Hepatocyte (in vitro differentiated cells): ENCODE measurements at regions not wholly inside any gene's neighbourhood (a gene's known extent, or its start where the extent isn't known, plus 50 kb on each side); places are given as distances from the start of the nearest gene placed in this dataset.

Experiments
- DNase-seq: peaks from one replicate; pipeline ENCODE4 v3.0.0-alpha.2; 2016; ENCODE audit warnings: low spot score
- H2AFZ ChIP-seq: fragments of 200-600 bp; sonication (generic); 2 replicates; pipeline ENCODE4 v1.6.0; 2016; ENCODE audit warnings: antibody characterized with exemption, mild to moderate bottlenecking
- H3K27ac ChIP-seq: fragments of 200-600 bp; sonication (generic); 2 replicates; pipeline ENCODE4 v1.5.1; 2016; ENCODE audit warnings: mild to moderate bottlenecking
- H3K27me3 ChIP-seq: fragments of 200-600 bp; sonication (generic); 2 replicates; pipeline ENCODE4 v1.6.1; 2016
- H3K36me3 ChIP-seq: fragments of 200-600 bp; sonication (generic); replicated peaks from 2 replicates; pipeline ENCODE4 v1.5.1; 2016; ENCODE audit warnings: low read depth; ENCODE audit not compliant: insufficient read depth
- H3K4me1 ChIP-seq: fragments of 200-600 bp; sonication (generic); 2 replicates; pipeline ENCODE4 v1.5.1; 2016; ENCODE audit warnings: mild to moderate bottlenecking, moderate library complexity; ENCODE audit not compliant: insufficient read depth
- H3K4me2 ChIP-seq: fragments of 200-600 bp; sonication (generic); 2 replicates; pipeline ENCODE4 v1.6.0; 2016
- H3K4me3 ChIP-seq: fragments of 200-600 bp; sonication (generic); 2 replicates; pipeline ENCODE4 v1.5.1; 2016; ENCODE audit warnings: mild to moderate bottlenecking
- H3K79me2 ChIP-seq: fragments of 200-600 bp; sonication (generic); 2 replicates; pipeline ENCODE4 v1.6.0; 2017; ENCODE audit warnings: mild to moderate bottlenecking
- H3K9me2 ChIP-seq: fragments of 200-600 bp; sonication (generic); replicated peaks from 2 replicates; pipeline ENCODE4 v1.6.0; 2017; ENCODE audit warnings: mild to moderate bottlenecking; ENCODE audit not compliant: insufficient read depth
- H3K9me3 ChIP-seq: fragments of 200-600 bp; sonication (generic); 2 replicates; pipeline ENCODE4 v1.5.1; 2016; ENCODE audit warnings: low read depth, mild to moderate bottlenecking
- H4K20me1 ChIP-seq: fragments of 200-600 bp; sonication (generic); 2 replicates; pipeline ENCODE4 v1.6.0; 2016; ENCODE audit warnings: mild to moderate bottlenecking; ENCODE audit not compliant: insufficient read depth, poor library complexity, severe bottlenecking
- EZH2 ChIP-seq: fragments of 200-600 bp; sonication (generic); IDR thresholded peaks from 2 replicates; pipeline ENCODE4 v1.6.1; 2016; ENCODE audit warnings: antibody characterized with exemption, mild to moderate bottlenecking, borderline replicate concordance
- EZH2phosphoT487 ChIP-seq: fragments of 200-600 bp; sonication (generic); IDR thresholded peaks from one replicate; pipeline ENCODE4 v1.6.1; 2018; ENCODE audit warnings: antibody characterized with exemption, mild to moderate bottlenecking, low read depth, moderate library complexity; ENCODE audit not compliant: unreplicated experiment, severe bottlenecking
- WGBS: methylation state at CpG from one replicate; pipeline ENCODE4 v1.1.6; 2016; ENCODE audit warnings: low lambda C conversion rate; ENCODE audit errors: missing lambda C conversion rate; 5-methylcytosine and 5-hydroxymethylcytosine counted together
- TF ChIP-seq, protein P1 (sequence below): fragments of 200-600 bp; sonication (generic); IDR thresholded peaks from 2 replicates; pipeline ENCODE4 v1.5.1; 2016; ENCODE audit warnings: antibody characterized with exemption, mild to moderate bottlenecking; ENCODE audit not compliant: poor library complexity

- Histone ChIP-seq H3K9me2 (no peaks in the 10 kb centered on the region), H3K4me3 (no peak overlapping the region), H3K9me3 (no peaks in the 10 kb centered on the region), H4K20me1 (no peaks in the 10 kb centered on the region), H3K27ac (no peak overlapping the region), H3K4me1 (peaks cover 21% of the 10 kb centered on the region), H3K36me3 (no peaks in the 10 kb centered on the region), H3K79me2 (peaks cover 28% of the 10 kb centered on the region), H3K27me3 (no peaks in the 10 kb centered on the region), H2AFZ (no peak overlapping the region), H3K4me2 (no peak overlapping the region)
- TF ChIP-seq, protein P1, sequence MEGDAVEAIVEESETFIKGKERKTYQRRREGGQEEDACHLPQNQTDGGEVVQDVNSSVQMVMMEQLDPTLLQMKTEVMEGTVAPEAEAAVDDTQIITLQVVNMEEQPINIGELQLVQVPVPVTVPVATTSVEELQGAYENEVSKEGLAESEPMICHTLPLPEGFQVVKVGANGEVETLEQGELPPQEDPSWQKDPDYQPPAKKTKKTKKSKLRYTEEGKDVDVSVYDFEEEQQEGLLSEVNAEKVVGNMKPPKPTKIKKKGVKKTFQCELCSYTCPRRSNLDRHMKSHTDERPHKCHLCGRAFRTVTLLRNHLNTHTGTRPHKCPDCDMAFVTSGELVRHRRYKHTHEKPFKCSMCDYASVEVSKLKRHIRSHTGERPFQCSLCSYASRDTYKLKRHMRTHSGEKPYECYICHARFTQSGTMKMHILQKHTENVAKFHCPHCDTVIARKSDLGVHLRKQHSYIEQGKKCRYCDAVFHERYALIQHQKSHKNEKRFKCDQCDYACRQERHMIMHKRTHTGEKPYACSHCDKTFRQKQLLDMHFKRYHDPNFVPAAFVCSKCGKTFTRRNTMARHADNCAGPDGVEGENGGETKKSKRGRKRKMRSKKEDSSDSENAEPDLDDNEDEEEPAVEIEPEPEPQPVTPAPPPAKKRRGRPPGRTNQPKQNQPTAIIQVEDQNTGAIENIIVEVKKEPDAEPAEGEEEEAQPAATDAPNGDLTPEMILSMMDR: no peak
- TF ChIP-seq EZH2: no peak
- no peak for DNase-seq
Measured at GRCh38 chr14:71591231-71591630, 341.0 kb upstream of the RGS6 start.

GRCh38 chr14:71591929-71592328 lies 340.3 kb upstream of the RGS6 start:
- no peak for DNase-seq
- H3K9me2 ChIP-seq: no peaks in the 10 kb centered on the region

DNA sequence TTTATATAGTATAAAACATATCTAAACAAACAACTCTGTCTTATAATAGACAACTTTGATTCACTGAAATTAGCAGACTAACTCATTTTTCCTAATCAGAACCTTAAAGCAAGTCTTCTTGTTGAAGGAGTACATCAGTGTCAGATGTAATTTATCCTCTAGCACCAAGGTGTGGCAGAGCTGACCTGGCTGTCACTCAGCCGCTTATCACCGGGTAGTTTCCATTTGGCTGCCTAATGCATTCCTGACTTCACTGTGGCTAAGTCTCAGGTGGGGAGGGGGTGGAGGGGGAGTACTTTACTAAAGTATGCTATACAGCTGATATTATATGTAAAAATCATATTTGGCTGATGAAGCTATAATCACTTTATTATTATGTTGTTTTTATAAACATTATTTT lies 339.9 kb upstream of the RGS6 start:
- Histone ChIP-seq H4K20me1 (no peaks in the 10 kb centered on the region), H3K9me2 (no peaks in the 10 kb centered on the region), H2AFZ (no peak overlapping the region), H3K36me3 (no peaks in the 10 kb centered on the region), H3K79me2 (peaks cover 34% of the 10 kb centered on the region), H3K27me3 (no peaks in the 10 kb centered on the region), H3K27ac (peak overlapping the region; percentile 6), H3K9me3 (no peaks in the 10 kb centered on the region), H3K4me3 (no peak overlapping the region), H3K4me2 (no peak overlapping the region), H3K4me1 (peaks cover 16% of the 10 kb centered on the region)
- TF ChIP-seq, protein P1: no peak
- TF ChIP-seq EZH2phosphoT487: no peak
- no peak for TF ChIP-seq EZH2
- 40% methylated on average over 2 of the region's 2 CpGs for WGBS
- peak; percentile 29 for DNase-seq

More at GRCh38 chr14:71591929-71592328, 340.3 kb upstream of the RGS6 start:
- no peak overlapping the region for H3K4me2 ChIP-seq
- 63% methylated on average over 1 of the region's 1 CpG for WGBS
- H3K27ac ChIP-seq: peak overlapping the region; percentile 6
- H3K4me3 ChIP-seq: no peak overlapping the region
- TF ChIP-seq EZH2phosphoT487 (no peak), EZH2 (no peak)
- TF ChIP-seq, protein P1: no peak
- H4K20me1 ChIP-seq: no peaks in the 10 kb centered on the region
- no peaks in the 10 kb centered on the region for H3K36me3 ChIP-seq
- no peaks in the 10 kb centered on the region for H3K9me3 ChIP-seq
- H3K79me2 ChIP-seq: peaks cover 31% of the 10 kb centered on the region
- no peak overlapping the region for H2AFZ ChIP-seq
- H3K27me3 ChIP-seq: no peaks in the 10 kb centered on the region
- peaks cover 16% of the 10 kb centered on the region for H3K4me1 ChIP-seq

DNA sequence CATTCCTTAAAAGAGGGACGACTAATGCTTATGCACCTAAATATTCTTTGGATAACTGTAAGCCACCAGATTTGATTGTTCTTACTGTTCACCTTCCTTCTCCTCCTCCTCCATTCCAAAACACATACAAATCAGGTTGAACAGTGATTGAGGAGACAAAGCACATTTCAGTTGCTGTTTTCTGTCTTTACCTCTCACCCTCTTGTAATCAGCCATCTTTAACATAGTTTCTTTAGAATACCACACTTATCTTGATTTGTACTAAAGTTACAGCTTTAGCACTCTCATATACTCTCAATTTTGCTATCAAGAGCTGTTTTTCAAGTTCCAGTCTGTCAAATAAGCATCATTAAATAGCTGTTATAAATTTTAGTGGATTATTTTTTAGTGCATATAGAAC lies 338.3 kb upstream of the RGS6 start:
- Histone ChIP-seq H3K9me3 (no peaks in the 10 kb centered on the region), H3K4me1 (peaks cover 16% of the 10 kb centered on the region), H3K27me3 (no peaks in the 10 kb centered on the region), H4K20me1 (no peaks in the 10 kb centered on the region), H3K79me2 (peaks cover 31% of the 10 kb centered on the region), H3K9me2 (no peaks in the 10 kb centered on the region), H2AFZ (no peak overlapping the region), H3K36me3 (no peaks in the 10 kb centered on the region), H3K4me2 (no peak overlapping the region), H3K27ac (no peak overlapping the region), H3K4me3 (no peak overlapping the region)
- no peak for DNase-seq
- WGBS: 85% methylated on average over 1 of the region's 1 CpG
- TF ChIP-seq EZH2: no peak
- TF ChIP-seq, protein P1: no peak
- no peak for TF ChIP-seq EZH2phosphoT487
